CD4-positive, alpha-beta T cell treated with Interleukin-15 for 4 hours (primary cell): ENCODE measurements at regions not wholly inside any gene's neighbourhood (a gene's known extent, or its start where the extent isn't known, plus 50 kb on each side); places are given as distances from the start of the nearest gene placed in this dataset.
"Not testable (repeated sequence)": the region's sequence is repeated elsewhere in the genome, so short reads cannot be mapped to it uniquely, and the experiment has no call there.

ENCODE experiments used
- DNase-seq: peaks from one replicate; pipeline ENCODE4 v3.0.0-alpha.2; 2020; ENCODE audit warnings: low spot score

- no peak for DNase-seq
Observed at GRCh38 chr9:135275571-135276289, 188.3 kb downstream of the OLFM1 start.

GRCh38 chr9:135277219-135278201, 190.0 kb downstream of the OLFM1 start:
- no peak for DNase-seq

GRCh38 chr9:135278586-135278985, 191.1 kb downstream of the OLFM1 start:
- no peak for DNase-seq

GRCh38 chr9:135279385-135279784, 191.9 kb downstream of the OLFM1 start:
- DNase-seq: no peak

- DNase-seq: no peak
Observed at GRCh38 chr9:135279834-135280393, 192.4 kb downstream of the OLFM1 start.

- DNase-seq: no peak
Observed at GRCh38 chr9:135280666-135281065, 193.2 kb downstream of the OLFM1 start.

GRCh38 chr9:135281151-135281550, 193.7 kb downstream of the OLFM1 start:
- DNase-seq: no peak

- no peak for DNase-seq
Observed at GRCh38 chr9:135281791-135282737, 194.6 kb downstream of the OLFM1 start.

- no peak for DNase-seq
Observed at GRCh38 chr9:135282808-135283207, 195.3 kb downstream of the OLFM1 start.

- no peak for DNase-seq
Observed at GRCh38 chr9:135283671-135284070, 195.9 kb upstream of the PPP1R26 start.

GRCh38 chr9:135284386-135285134, 195.0 kb upstream of the PPP1R26 start:
- DNase-seq: no peak

GRCh38 chr9:135286187-135286925, 193.2 kb upstream of the PPP1R26 start:
- not testable (repeated sequence) for DNase-seq

- DNase-seq: no peak
Observed at GRCh38 chr9:135286961-135287360, 192.6 kb upstream of the PPP1R26 start.

GRCh38 chr9:135287627-135288026, 192.0 kb upstream of the PPP1R26 start:
- DNase-seq: no peak

GRCh38 chr9:135288054-135288453, 191.5 kb upstream of the PPP1R26 start:
- no peak for DNase-seq

GRCh38 chr9:135289081-135289491, 190.5 kb upstream of the PPP1R26 start:
- no peak for DNase-seq

GRCh38 chr9:135290086-135290485, 189.5 kb upstream of the PPP1R26 start:
- no peak for DNase-seq

GRCh38 chr9:135290566-135290965, 189.0 kb upstream of the PPP1R26 start:
- DNase-seq: no peak

GRCh38 chr9:135291165-135291564, 188.4 kb upstream of the PPP1R26 start:
- no peak for DNase-seq

- no peak for DNase-seq
Observed at GRCh38 chr9:135294836-135295235, 184.7 kb upstream of the PPP1R26 start.
